Esophagus mucosa (tissue), 1 donor: ENCODE measurements at regions not wholly inside any gene's neighbourhood (a gene's known extent, or its start where the extent isn't known, plus 50 kb on each side); places are given as distances from the start of the nearest gene placed in this dataset.
"Not testable (repeated sequence)": the region's sequence is repeated elsewhere in the genome, so short reads cannot be mapped to it uniquely, and the experiment has no call there.

ENCODE experiments used
- ATAC-seq: fragments of 200-7000 bp; cut with Tn5 transposase; one replicate; pipeline ENCODE4 v1.9.1; 2020
- donor health status: DM: yes; HTN: yes; CAD: no.

GRCh38 chr18:34280000-34280399 is 55.3 kb upstream of the NOL4 start:
- no peak for ATAC-seq

GRCh38 chr18:34280653-34281052 is 55.9 kb upstream of the NOL4 start:
- no peak for ATAC-seq

GRCh38 chr18:34281290-34281689 is 56.6 kb upstream of the NOL4 start:
- no peak for ATAC-seq

GRCh38 chr18:34281722-34282121 is 57.0 kb upstream of the NOL4 start:
- no peak for ATAC-seq

- ATAC-seq = no peak
These were observed 58.8 kb upstream of the NOL4 start for GRCh38 chr18:34283506-34283905.

GRCh38 chr18:34287825-34288224 is 63.1 kb upstream of the NOL4 start:
- no peak for ATAC-seq

- ATAC-seq = no peak
These were observed 67.9 kb upstream of the NOL4 start for GRCh38 chr18:34292594-34292993.

- ATAC-seq = no peak
These were observed 72.6 kb upstream of the NOL4 start for GRCh38 chr18:34297287-34297686.

GRCh38 chr18:34299828-34300227 is 75.1 kb upstream of the NOL4 start:
- ATAC-seq = no peak

GRCh38 chr18:34311468-34311867 is 86.8 kb upstream of the NOL4 start:
- ATAC-seq = no peak

GRCh38 chr18:34314847-34315246 is 90.1 kb upstream of the NOL4 start:
- ATAC-seq = no peak

- no peak for ATAC-seq
These were observed 91.1 kb upstream of the NOL4 start for GRCh38 chr18:34315591-34316352.

GRCh38 chr18:34320267-34320666 is 95.6 kb upstream of the NOL4 start:
- no peak for ATAC-seq

GRCh38 chr18:34321066-34321465 is 96.4 kb upstream of the NOL4 start:
- ATAC-seq = no peak

- ATAC-seq = no peak
These were observed 97.9 kb upstream of the NOL4 start for GRCh38 chr18:34322365-34323289.

- no peak for ATAC-seq
These were observed 105.1 kb upstream of the NOL4 start for GRCh38 chr18:34329840-34330239.

GRCh38 chr18:34330308-34330707 is 105.6 kb upstream of the NOL4 start:
- no peak for ATAC-seq

- ATAC-seq = not testable (repeated sequence)
These were observed 106.2 kb upstream of the NOL4 start for GRCh38 chr18:34330907-34331306.

GRCh38 chr18:34331343-34331742 is 106.6 kb upstream of the NOL4 start:
- ATAC-seq = not testable (repeated sequence)

- ATAC-seq = no peak
These were observed 114.4 kb upstream of the NOL4 start for GRCh38 chr18:34339155-34339554.

GRCh38 chr18:34342960-34343359 is 118.2 kb upstream of the NOL4 start:
- no peak for ATAC-seq

- no peak for ATAC-seq
These were observed 121.0 kb upstream of the NOL4 start for GRCh38 chr18:34345738-34346137.

GRCh38 chr18:34350778-34351177 is 126.1 kb upstream of the NOL4 start:
- no peak for ATAC-seq
